ENCODE measurements at regions not wholly inside any gene's neighbourhood (a gene's known extent, or its start where the extent isn't known, plus 50 kb on each side); places are given as distances from the start of the nearest gene placed in this dataset.
"Not testable (repeated sequence)": the region's sequence is repeated elsewhere in the genome, so short reads cannot be mapped to it uniquely, and the experiment has no call there.

- DNase-seq (ENCODE audit: low read depth) = no peak
Observed at GRCh38 chrX:55142206-55142918, 53.5 kb downstream of the PAGE2 start.

GRCh38 chrX:55142919-55143310 is 54.1 kb downstream of the PAGE2 start:
- DNase-seq (ENCODE audit: low read depth) = no peak

DNA sequence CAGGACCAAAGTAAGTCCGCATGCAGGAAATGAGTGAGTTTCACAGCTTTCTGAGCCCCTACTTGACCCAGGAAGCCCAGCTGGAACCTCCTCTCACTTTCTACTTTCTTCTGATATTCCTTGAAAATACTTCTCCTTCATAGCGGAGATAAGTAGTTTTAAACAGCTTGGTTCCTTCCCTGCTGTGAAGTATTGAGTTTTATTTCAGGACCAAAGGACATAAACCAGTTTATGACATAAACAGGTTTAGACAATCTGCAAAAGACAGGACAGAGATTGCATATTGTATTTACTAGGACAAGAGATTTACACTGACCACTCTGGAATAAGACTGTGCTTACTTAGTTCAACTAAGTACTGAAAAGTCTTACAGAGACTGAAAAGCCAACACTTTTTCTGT is 54.8 kb downstream of the PAGE2 start:
- no peak for DNase-seq (ENCODE audit: low read depth)

DNA sequence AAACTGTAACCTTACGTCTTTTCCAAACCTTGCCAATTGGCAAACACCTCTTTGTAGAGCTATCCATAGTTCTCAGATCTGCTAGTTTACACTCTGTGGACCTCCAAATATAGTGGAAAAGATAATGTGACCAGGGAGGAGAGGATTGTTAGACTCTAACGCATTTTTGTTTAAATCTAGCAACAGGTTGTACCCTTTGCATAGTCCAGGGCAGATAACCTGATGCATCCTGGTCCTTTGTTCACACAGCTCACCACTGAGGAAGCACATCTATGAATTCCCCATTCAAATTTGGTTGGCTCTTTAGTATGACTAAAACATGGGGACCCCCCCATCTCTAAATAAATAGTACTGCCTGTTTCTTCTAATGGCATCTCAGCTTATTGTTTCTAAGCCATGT is 55.9 kb downstream of the PAGE2 start:
- DNase-seq (ENCODE audit: low read depth) = no peak

DNA sequence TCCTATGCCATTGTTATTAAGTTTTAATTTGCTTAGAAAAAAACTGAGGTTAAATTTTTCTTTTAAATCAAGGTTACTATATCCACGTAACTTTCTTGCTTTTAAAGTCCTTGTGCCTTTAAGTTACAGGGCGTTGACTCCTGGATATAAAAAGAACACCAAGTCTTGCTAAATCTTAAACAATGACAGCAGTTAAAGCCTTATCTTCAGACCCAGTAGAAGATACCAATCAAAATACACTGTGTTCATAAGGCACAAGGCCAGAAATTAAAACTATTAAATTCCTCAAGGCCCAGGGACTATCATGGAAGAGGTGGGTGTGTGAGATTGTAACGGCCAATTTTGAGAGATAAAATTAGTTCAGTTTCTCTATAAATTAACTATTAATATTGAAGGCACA is 60.4 kb downstream of the PAGE2 start:
- DNase-seq (ENCODE audit: low read depth) = no peak

DNA sequence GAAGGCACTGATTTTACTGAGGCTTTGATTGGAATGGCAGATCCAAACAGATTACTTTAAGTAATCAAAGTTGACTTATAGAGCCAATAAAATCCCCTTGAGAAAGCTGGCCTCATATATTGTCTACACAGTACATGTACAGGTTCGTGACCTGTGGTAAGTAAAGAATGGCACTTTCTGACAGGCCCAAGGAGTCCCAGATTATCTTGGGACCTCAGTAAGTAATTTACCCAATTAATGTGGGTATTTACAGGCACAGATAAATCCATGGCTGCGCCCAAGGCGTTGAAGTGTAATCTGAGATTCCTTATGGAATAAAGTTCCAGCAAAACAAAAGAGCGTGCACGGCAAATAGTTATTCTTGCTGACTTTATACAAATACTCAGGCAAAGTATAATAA is 62.4 kb downstream of the PAGE2 start:
- DNase-seq (ENCODE audit: low read depth) = no peak

- DNase-seq (ENCODE audit: low read depth) = no peak
Observed at GRCh38 chrX:55159551-55159950, 60.6 kb upstream of the PAGE5 start.

DNA sequence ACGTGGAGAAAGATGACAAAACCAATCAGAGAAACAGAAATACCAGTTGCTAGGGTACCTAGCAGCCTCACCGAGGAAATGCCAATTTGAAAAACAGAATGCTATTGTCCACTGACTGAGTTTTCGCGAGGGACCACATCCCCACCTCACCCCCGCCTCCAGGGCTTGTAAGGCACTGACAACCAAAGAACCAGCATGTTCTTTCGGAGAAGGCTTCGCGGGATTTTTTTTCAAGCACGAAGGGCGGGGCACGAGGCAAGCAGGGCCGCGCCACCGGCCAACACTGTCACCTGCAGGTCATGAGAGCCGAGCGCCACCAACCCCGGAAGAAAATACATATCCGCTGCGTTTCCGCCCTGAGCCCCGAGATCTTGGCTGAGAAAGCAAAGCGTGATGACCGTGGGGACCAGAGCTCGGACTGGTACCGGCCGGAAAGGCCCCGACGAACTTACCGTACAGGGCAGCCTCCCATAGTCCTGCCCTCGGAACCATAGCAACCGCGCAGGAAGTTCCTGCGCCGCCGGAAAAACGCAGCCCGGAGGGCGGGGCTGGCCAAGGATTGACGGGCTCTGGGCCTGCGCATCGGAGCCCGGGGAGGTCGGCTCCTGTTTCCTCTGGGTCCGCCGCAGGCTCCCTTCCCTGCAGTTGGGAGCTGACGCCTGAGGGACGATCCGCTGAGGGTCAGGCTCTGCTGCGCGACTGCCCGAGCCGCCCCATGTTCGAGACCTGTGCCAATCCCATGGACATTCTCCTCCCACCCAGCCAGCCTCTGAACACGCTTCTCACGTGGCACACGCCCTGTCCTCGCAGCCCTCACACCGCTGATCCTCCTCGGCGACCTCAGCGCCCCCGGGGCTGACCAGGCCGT is 59.2 kb upstream of the PAGE5 start:
- DNase-seq (ENCODE audit: low read depth) = peak; percentile 64

DNA sequence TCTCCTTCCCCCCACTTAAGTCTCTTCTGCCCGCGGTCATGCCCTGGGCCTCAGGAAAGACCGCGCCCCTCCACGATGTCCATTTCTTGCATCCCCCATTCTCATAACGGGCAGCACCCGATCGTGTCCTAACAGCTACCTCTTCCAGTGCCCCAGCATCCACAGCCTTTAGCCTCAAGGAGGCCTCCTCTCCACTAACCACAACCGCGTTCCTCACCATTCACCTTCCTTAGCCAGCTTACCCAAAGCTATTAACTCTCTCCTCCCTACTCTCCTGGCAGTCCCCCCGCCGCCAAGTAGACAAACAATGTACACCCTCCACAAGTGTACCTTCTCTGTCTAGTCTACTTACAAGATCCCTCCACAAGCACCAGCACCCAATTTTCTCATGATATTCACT is 58.6 kb upstream of the PAGE5 start:
- DNase-seq (ENCODE audit: low read depth) = no peak

DNA sequence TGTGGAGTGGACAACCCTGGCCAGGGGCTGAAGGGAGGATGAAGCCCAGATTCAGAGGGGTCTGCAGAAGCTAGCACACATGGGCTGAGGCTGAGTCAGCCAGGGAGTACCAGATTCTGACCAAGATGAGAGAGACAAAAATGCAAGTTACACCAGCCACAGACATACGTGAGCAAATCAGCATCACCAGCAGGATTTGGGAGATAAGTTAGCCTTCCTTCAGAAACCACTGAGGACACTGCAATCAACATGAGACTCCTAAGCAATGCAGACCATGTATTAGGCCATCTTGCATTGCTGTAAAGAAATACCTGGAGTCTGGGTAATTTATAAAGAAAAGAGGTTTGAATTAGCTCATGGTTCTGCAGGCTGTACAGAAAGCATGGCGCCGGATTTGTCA is 57.0 kb upstream of the PAGE5 start:
- DNase-seq (ENCODE audit: low read depth) = no peak

DNA sequence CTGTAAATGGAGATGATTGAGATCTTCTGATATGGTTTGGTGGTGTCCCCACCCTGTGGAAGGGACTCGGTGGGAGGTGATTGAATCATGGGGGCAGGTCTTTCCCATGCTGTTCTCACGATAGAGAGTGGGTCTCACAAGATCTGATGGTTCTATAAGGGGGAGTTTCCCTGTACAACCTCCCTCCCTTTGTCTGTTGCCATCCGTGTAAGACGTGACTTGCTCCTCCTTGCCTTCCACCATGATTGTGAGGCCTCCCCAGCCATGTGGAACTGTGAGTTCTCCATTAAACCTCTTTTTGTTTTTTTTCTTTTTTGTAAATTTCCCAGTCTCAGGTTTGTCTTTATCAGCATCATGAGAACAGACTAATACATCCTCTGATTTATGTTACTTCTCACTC is 55.1 kb upstream of the PAGE5 start:
- not testable (repeated sequence) for DNase-seq (ENCODE audit: low read depth)

DNA sequence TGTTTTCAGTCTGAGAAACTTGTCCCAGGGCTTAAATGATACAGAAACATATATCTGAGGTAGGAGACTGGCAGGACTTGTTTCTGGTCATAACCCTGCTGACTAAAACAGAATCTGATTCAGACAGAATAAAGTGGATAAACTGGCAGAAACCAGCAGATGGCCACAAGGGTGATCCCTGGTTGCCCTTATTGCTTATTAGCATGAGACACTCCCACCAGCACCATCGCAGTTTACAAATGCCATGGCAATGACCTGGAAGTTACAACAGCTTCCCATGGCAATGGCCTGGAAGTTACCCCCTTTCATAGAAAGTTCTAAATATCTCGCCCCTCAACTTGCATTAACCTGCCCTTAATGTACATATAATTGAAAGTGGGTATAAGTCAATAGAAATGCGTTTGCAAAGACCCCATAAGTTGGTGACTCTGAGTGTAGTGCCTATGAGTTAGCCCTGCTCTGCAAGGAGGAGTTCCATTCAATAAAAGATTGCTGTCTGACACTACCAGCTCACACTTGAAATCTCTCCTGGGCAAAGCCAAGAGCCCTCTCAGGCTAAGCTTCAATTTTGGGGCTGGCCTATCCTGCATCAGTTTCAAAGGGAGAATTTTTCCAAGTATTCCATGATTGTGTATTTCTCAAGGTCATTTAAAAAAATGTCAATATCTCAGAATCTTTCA is 52.9 kb upstream of the PAGE5 start:
- DNase-seq (ENCODE audit: low read depth) = no peak

DNA sequence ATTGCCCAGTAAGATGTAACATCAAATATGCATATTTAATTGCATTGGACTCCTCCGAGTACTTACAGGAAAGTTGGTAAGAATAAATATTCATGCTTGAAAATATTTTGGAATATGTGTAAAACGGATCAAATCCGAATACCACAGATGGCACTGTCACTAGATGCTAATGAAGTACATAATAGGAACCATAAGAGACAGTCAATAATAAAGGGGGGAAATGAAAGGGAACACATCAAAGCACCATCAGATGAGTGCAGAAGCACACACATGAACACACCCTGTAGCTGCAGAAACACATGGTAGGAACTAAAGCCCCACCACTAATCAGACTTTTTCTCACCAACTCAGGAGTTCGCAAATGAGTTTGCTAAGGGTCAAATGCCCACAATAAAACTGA is 52.2 kb upstream of the PAGE5 start:
- DNase-seq (ENCODE audit: low read depth) = no peak

DNA sequence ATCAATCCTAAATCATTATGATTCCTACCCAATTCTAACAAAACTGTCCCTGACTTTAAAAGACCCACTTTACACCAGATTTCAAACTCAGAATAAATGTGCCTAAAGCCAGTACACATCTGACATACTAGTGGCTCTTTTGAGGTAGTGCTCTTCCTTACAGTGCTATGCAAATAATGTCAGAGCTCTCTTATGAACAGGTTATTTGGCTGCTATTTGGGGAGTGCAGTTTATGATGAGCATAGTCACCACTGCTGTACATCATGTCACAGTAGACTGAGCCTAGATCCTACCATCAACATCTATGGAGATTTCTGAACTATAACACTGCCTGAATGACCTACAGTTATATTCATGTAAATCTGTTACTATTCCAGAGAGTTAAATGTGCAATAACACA is 50.4 kb upstream of the PAGE5 start:
- DNase-seq (ENCODE audit: low read depth) = no peak
